ENCODE measurements at regions not wholly inside any gene's neighbourhood (a gene's known extent, or its start where the extent isn't known, plus 50 kb on each side); places are given as distances from the start of the nearest gene placed in this dataset.

GRCh38 chr6:159331451-159331850 is 162.3 kb downstream of the FNDC1 start:
- TF ChIP-seq EP300 (IDR thresholded peaks at IDR 0.05) (no peak), CTCF (IDR thresholded peaks at IDR 0.05) (no peak), POLR2A (IDR thresholded peaks at IDR 0.05) (no peak), POLR2AphosphoS5 (IDR thresholded peaks at IDR 0.05) (no peak)
- Histone ChIP-seq H3K27me3 (no peaks in the 10 kb centered on the region), H3K4me3 (no peak overlapping the region), H3K9me3 (peaks cover 0 to 11% (median 4%) of the 10 kb centered on the region in 4 donors), H3K36me3 (no peaks in the 10 kb centered on the region), H3K27ac (no peak overlapping the region), H3K4me1 (no peaks in the 10 kb centered on the region)
- 85 to 95% methylated on average over 2 of the region's 2 CpGs for WGBS, 2 donors
- ATAC-seq (ENCODE audit: low FRiP score in 2 of 2) (no peak), DNase-seq (no peak)

- ATAC-seq (ENCODE audit: low FRiP score in 2 of 2) = no peak
- Histone ChIP-seq H3K4me3 (no peak overlapping the region), H3K36me3 (no peaks in the 10 kb centered on the region), H3K4me1 (no peaks in the 10 kb centered on the region), H3K9me3 (peaks cover 0 to 8% (median 3%) of the 10 kb centered on the region in 4 donors), H3K27ac (no peak overlapping the region), H3K27me3 (no peaks in the 10 kb centered on the region)
- TF ChIP-seq POLR2AphosphoS5 (IDR thresholded peaks at IDR 0.05) = no peak
- no peak for TF ChIP-seq CTCF (IDR thresholded peaks at IDR 0.05)
- no peak for TF ChIP-seq POLR2A (IDR thresholded peaks at IDR 0.05)
- no peak for TF ChIP-seq EP300 (IDR thresholded peaks at IDR 0.05)
- WGBS, 2 donors = 76 to 80% methylated on average over 4 of the region's 4 CpGs
- DNase-seq = no peak
Observed at GRCh38 chr6:159329081-159329480, 159.9 kb downstream of the FNDC1 start.

- DNase-seq = no peak
- Histone ChIP-seq H3K27ac (no peak overlapping the region), H3K27me3 (no peaks in the 10 kb centered on the region), H3K4me3 (no peak overlapping the region), H3K9me3 (peaks cover 0 to 1% (median 0%) of the 10 kb centered on the region in 4 donors), H3K36me3 (no peaks in the 10 kb centered on the region), H3K4me1 (no peaks in the 10 kb centered on the region)
- WGBS, 2 donors = 82 to 85% methylated on average over 3 of the region's 3 CpGs
- TF ChIP-seq POLR2A (IDR thresholded peaks at IDR 0.05) (no peak), CTCF (IDR thresholded peaks at IDR 0.05) (no peak), POLR2AphosphoS5 (IDR thresholded peaks at IDR 0.05) (no peak), EP300 (IDR thresholded peaks at IDR 0.05) (no peak)
- no peak for ATAC-seq (ENCODE audit: low FRiP score in 2 of 2)
Observed at GRCh38 chr6:159328052-159328451, 158.9 kb downstream of the FNDC1 start.

GRCh38 chr6:159325476-159325875 is 156.3 kb downstream of the FNDC1 start:
- no peaks in the 10 kb centered on the region for H3K27me3 ChIP-seq

More at GRCh38 chr6:159325476-159325875, 156.3 kb downstream of the FNDC1 start:
- no peak overlapping the region for H3K4me3 ChIP-seq
- no peak for ATAC-seq (ENCODE audit: low FRiP score in 2 of 2)
- no peaks in the 10 kb centered on the region for H3K4me1 ChIP-seq
- DNase-seq = no peak
- no peaks in the 10 kb centered on the region for H3K36me3 ChIP-seq
- H3K27ac ChIP-seq = no peak overlapping the region
- TF ChIP-seq CTCF (IDR thresholded peaks at IDR 0.05) = no peak
- no peak for TF ChIP-seq POLR2A (IDR thresholded peaks at IDR 0.05)
- TF ChIP-seq EP300 (IDR thresholded peaks at IDR 0.05) = no peak
- H3K9me3 ChIP-seq = no peaks in the 10 kb centered on the region
- WGBS, 2 donors = 90 to 93% methylated on average over 9 of the region's 9 CpGs

Measured in upper lobe of left lung (tissue), 6 donors.